ENCODE measurements at regions not wholly inside any gene's neighbourhood (a gene's known extent, or its start where the extent isn't known, plus 50 kb on each side); places are given as distances from the start of the nearest gene placed in this dataset.
"Not testable (repeated sequence)": the region's sequence is repeated elsewhere in the genome, so short reads cannot be mapped to it uniquely, and the experiment has no call there.

- intact Hi-C loops (cut with DNase I): loop anchor here in 1 of 2 donors (2.0 kb wide), 1 partner anchor 59 kb away; no protein-coding TSS in a partner anchor
- no peak for DNase-seq (ENCODE audit: low spot score)
Observed at GRCh38 chr13:82625717-82626116, 1256.6 kb downstream of the SLITRK1 start.

GRCh38 chr13:82615043-82615442 is 1267.2 kb downstream of the SLITRK1 start:
- no peak for DNase-seq (ENCODE audit: low spot score)
- intact Hi-C loops (cut with DNase I): no loop called here

GRCh38 chr13:82614086-82614485 is 1268.2 kb downstream of the SLITRK1 start:
- DNase-seq (ENCODE audit: low spot score): no peak
- intact Hi-C loops (cut with DNase I): no loop called here

GRCh38 chr13:82606008-82606407 is 1276.3 kb downstream of the SLITRK1 start:
- no peak for DNase-seq (ENCODE audit: low spot score)
- intact Hi-C loops (cut with DNase I): no loop called here

GRCh38 chr13:82597747-82598146 is 1284.5 kb downstream of the SLITRK1 start:
- intact Hi-C loops (cut with DNase I): no loop called here
- no peak for DNase-seq (ENCODE audit: low spot score)

- intact Hi-C loops (cut with DNase I): no loop called here
- no peak for DNase-seq (ENCODE audit: low spot score)
Observed at GRCh38 chr13:82593239-82593638, 1289.0 kb downstream of the SLITRK1 start.

GRCh38 chr13:82571653-82572052 is 1310.6 kb downstream of the SLITRK1 start:
- no peak for DNase-seq (ENCODE audit: low spot score)
- intact Hi-C loops (cut with DNase I): no loop called here

- intact Hi-C loops (cut with DNase I): no loop called here
Observed at GRCh38 chr13:82569581-82569980, 1312.7 kb downstream of the SLITRK1 start.

GRCh38 chr13:82566864-82567263 is 1315.4 kb downstream of the SLITRK1 start:
- DNase-seq (ENCODE audit: low spot score): no peak
- intact Hi-C loops (cut with DNase I): no loop called here

More at GRCh38 chr13:82569581-82569980, 1312.7 kb downstream of the SLITRK1 start:
- no peak for DNase-seq (ENCODE audit: low spot score)

GRCh38 chr13:82565201-82565600 is 1317.1 kb downstream of the SLITRK1 start:
- DNase-seq (ENCODE audit: low spot score): no peak
- intact Hi-C loops (cut with DNase I): no loop called here

GRCh38 chr13:82560889-82561288 is 1321.4 kb downstream of the SLITRK1 start:
- no peak for DNase-seq (ENCODE audit: low spot score)
- intact Hi-C loops (cut with DNase I): no loop called here

GRCh38 chr13:82522872-82523271 is 1359.4 kb downstream of the SLITRK1 start:
- DNase-seq (ENCODE audit: low spot score): no peak
- intact Hi-C loops (cut with DNase I): no loop called here

- DNase-seq (ENCODE audit: low spot score): no peak
- intact Hi-C loops (cut with DNase I): no loop called here
Observed at GRCh38 chr13:82506805-82507414, 1375.4 kb downstream of the SLITRK1 start.

GRCh38 chr13:82501834-82502233 is 1380.4 kb downstream of the SLITRK1 start:
- intact Hi-C loops (cut with DNase I): no loop called here
- no peak for DNase-seq (ENCODE audit: low spot score)

GRCh38 chr13:82480415-82480814 is 1401.9 kb downstream of the SLITRK1 start:
- intact Hi-C loops (cut with DNase I): no loop called here

GRCh38 chr13:82477436-82477835 is 1404.8 kb downstream of the SLITRK1 start:
- no peak for DNase-seq (ENCODE audit: low spot score)
- intact Hi-C loops (cut with DNase I): no loop called here

More at GRCh38 chr13:82480415-82480814, 1401.9 kb downstream of the SLITRK1 start:
- no peak for DNase-seq (ENCODE audit: low spot score)

- intact Hi-C loops (cut with DNase I): no loop called here
- no peak for DNase-seq (ENCODE audit: low spot score)
Observed at GRCh38 chr13:82467626-82468025, 1414.6 kb downstream of the SLITRK1 start.

GRCh38 chr13:82459575-82459974 is 1422.7 kb downstream of the SLITRK1 start:
- not testable (repeated sequence) for DNase-seq (ENCODE audit: low spot score)

GRCh38 chr13:82458169-82458568 is 1424.1 kb downstream of the SLITRK1 start:
- intact Hi-C loops (cut with DNase I): loop anchor here in 1 of 2 donors (5.0 kb wide), 1 partner anchor 1759 kb away; no protein-coding TSS in a partner anchor
- DNase-seq (ENCODE audit: low spot score): no peak

More at GRCh38 chr13:82459575-82459974, 1422.7 kb downstream of the SLITRK1 start:
- intact Hi-C loops (cut with DNase I): loop anchor here in 1 of 2 donors (5.0 kb wide), 1 partner anchor 1758 kb away; no protein-coding TSS in a partner anchor

GRCh38 chr13:82457548-82457947 is 1424.7 kb downstream of the SLITRK1 start:
- intact Hi-C loops (cut with DNase I): loop anchor here in 1 of 2 donors (5.0 kb wide), 1 partner anchor 1760 kb away; no protein-coding TSS in a partner anchor

GRCh38 chr13:82447416-82448077 is 1434.7 kb downstream of the SLITRK1 start:
- no peak for DNase-seq (ENCODE audit: low spot score)
- intact Hi-C loops (cut with DNase I): no loop called here

More at GRCh38 chr13:82457548-82457947, 1424.7 kb downstream of the SLITRK1 start:
- DNase-seq (ENCODE audit: low spot score): not testable (repeated sequence)
